ENCODE measurements at regions not wholly inside any gene's neighbourhood (a gene's known extent, or its start where the extent isn't known, plus 50 kb on each side); places are given as distances from the start of the nearest gene placed in this dataset.

DNA sequence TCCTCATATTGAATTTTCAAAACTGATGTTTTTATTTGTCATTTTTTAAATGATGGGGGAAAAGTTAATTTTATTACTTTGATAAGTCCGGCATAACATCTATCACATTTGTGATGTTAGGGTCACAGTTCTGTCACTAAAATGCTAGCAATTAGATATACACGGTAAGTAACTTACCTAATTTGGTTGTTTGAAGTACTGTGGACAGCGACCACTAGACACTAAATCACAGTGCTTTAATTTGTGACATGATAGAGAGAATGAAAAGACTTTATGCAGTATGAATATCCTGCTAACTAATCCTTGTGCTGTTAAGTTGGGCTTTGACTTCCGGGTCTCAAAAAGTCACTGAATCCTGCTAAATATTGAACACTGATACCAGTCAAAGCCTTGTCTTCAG lies 857.3 kb upstream of the KCND2 start (continued):
- TF ChIP-seq POU6F1 (CRISPR knock-in tag; IDR thresholded peaks at IDR 0.05; ENCODE audit: borderline replicate concordance, low read depth), result no peak
- no peak for TF ChIP-seq PPARA (CRISPR knock-in tag; IDR thresholded peaks at IDR 0.05; ENCODE audit: borderline replicate concordance)
- TF ChIP-seq RARB (CRISPR knock-in tag; IDR thresholded peaks at IDR 0.05), result no peak
- TF ChIP-seq, protein P1, sequence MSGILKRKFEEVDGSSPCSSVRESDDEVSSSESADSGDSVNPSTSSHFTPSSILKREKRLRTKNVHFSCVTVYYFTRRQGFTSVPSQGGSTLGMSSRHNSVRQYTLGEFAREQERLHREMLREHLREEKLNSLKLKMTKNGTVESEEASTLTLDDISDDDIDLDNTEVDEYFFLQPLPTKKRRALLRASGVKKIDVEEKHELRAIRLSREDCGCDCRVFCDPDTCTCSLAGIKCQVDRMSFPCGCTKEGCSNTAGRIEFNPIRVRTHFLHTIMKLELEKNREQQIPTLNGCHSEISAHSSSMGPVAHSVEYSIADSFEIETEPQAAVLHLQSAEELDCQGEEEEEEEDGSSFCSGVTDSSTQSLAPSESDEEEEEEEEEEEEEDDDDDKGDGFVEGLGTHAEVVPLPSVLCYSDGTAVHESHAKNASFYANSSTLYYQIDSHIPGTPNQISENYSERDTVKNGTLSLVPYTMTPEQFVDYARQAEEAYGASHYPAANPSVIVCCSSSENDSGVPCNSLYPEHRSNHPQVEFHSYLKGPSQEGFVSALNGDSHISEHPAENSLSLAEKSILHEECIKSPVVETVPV (CRISPR knock-in tag; IDR thresholded peaks at IDR 0.05), result no peak
- no peak for TF ChIP-seq ZNF70 (CRISPR knock-in tag; IDR thresholded peaks at IDR 0.05)
- no peak for TF ChIP-seq CSDC2 (CRISPR knock-in tag; IDR thresholded peaks at IDR 0.05)
- TF ChIP-seq ZFP30 (CRISPR knock-in tag; IDR thresholded peaks at IDR 0.05), result no peak
- no peak for TF ChIP-seq ZC3H10 (CRISPR knock-in tag; IDR thresholded peaks at IDR 0.05)
- TF ChIP-seq TOX (CRISPR knock-in tag; IDR thresholded peaks at IDR 0.05; ENCODE audit: borderline replicate concordance), result no peak

- ATAC-seq, result no peak
- TF ChIP-seq, protein P2, sequence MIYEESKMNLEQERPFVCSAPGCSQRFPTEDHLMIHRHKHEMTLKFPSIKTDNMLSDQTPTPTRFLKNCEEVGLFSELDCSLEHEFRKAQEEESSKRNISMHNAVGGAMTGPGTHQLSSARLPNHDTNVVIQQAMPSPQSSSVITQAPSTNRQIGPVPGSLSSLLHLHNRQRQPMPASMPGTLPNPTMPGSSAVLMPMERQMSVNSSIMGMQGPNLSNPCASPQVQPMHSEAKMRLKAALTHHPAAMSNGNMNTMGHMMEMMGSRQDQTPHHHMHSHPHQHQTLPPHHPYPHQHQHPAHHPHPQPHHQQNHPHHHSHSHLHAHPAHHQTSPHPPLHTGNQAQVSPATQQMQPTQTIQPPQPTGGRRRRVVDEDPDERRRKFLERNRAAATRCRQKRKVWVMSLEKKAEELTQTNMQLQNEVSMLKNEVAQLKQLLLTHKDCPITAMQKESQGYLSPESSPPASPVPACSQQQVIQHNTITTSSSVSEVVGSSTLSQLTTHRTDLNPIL (CRISPR knock-in tag; IDR thresholded peaks at IDR 0.05; ENCODE audit: low read depth), result no peak
- TF ChIP-seq, protein P1 (CRISPR knock-in tag; IDR thresholded peaks at IDR 0.05), result no peak
- TF ChIP-seq CSDC2 (CRISPR knock-in tag; IDR thresholded peaks at IDR 0.05), result no peak
- no peak for TF ChIP-seq OSR1 (CRISPR knock-in tag; IDR thresholded peaks at IDR 0.05)
- TF ChIP-seq ZNF8 (CRISPR knock-in tag; IDR thresholded peaks at IDR 0.05), result no peak
- no peak for TF ChIP-seq PPARA (CRISPR knock-in tag; IDR thresholded peaks at IDR 0.05; ENCODE audit: borderline replicate concordance)
- no peak for TF ChIP-seq TOX (CRISPR knock-in tag; IDR thresholded peaks at IDR 0.05; ENCODE audit: borderline replicate concordance)
- TF ChIP-seq ZNF565 (CRISPR knock-in tag; conservative IDR thresholded peaks at IDR 0.05; ENCODE audit: low read depth), result no peak
- TF ChIP-seq ZFP30 (CRISPR knock-in tag; IDR thresholded peaks at IDR 0.05), result no peak
- no peak for TF ChIP-seq ESRRG (CRISPR knock-in tag; IDR thresholded peaks at IDR 0.05)
- no peak for TF ChIP-seq ZFP3 (CRISPR knock-in tag; IDR thresholded peaks at IDR 0.05)
- TF ChIP-seq ISL1 (CRISPR knock-in tag; IDR thresholded peaks at IDR 0.05), result no peak
- TF ChIP-seq TSHZ2 (CRISPR knock-in tag; IDR thresholded peaks at IDR 0.05), result no peak
- TF ChIP-seq ZC3H10 (CRISPR knock-in tag; IDR thresholded peaks at IDR 0.05), result no peak
- no peak for TF ChIP-seq RARB (CRISPR knock-in tag; IDR thresholded peaks at IDR 0.05)
- no peak for TF ChIP-seq BACH2 (CRISPR knock-in tag; IDR thresholded peaks at IDR 0.05; ENCODE audit: borderline replicate concordance)
- no peak for TF ChIP-seq TCF4 (CRISPR knock-in tag; IDR thresholded peaks at IDR 0.05; ENCODE audit: borderline replicate concordance)
Measured at GRCh38 chr7:119421657-119422056, 851.3 kb upstream of the KCND2 start.

GRCh38 chr7:119436882-119437281 lies 836.1 kb upstream of the KCND2 start:
- no peak for ATAC-seq
- TF ChIP-seq ZNF8 (CRISPR knock-in tag; IDR thresholded peaks at IDR 0.05), result no peak
- TF ChIP-seq ZFP30 (CRISPR knock-in tag; IDR thresholded peaks at IDR 0.05), result no peak
- no peak for TF ChIP-seq TSHZ2 (CRISPR knock-in tag; IDR thresholded peaks at IDR 0.05)
- TF ChIP-seq BACH2 (CRISPR knock-in tag; IDR thresholded peaks at IDR 0.05; ENCODE audit: borderline replicate concordance), result no peak
- TF ChIP-seq TCF4 (CRISPR knock-in tag; IDR thresholded peaks at IDR 0.05; ENCODE audit: borderline replicate concordance), result no peak
- no peak for TF ChIP-seq POU6F1 (CRISPR knock-in tag; IDR thresholded peaks at IDR 0.05; ENCODE audit: borderline replicate concordance, low read depth)
- TF ChIP-seq ARNTL (CRISPR knock-in tag; IDR thresholded peaks at IDR 0.05; ENCODE audit: borderline replicate concordance, low read depth), result no peak
- TF ChIP-seq ZNF70 (CRISPR knock-in tag; IDR thresholded peaks at IDR 0.05), result no peak
- TF ChIP-seq, protein P1 (CRISPR knock-in tag; IDR thresholded peaks at IDR 0.05), result no peak

Measured in SK-N-SH treated with all-trans-retinoic acid at 6 μM for 48 hours (cell line).